Nephron (organoid): ENCODE measurements at regions not wholly inside any gene's neighbourhood (a gene's known extent, or its start where the extent isn't known, plus 50 kb on each side); places are given as distances from the start of the nearest gene placed in this dataset.
A peak's percentile ranks its signal among the peaks of the same experiment; 100 is the strongest.

ENCODE experiments used
- H3K27ac Mint-ChIP-seq, 3 experiments: 2 replicates each; pipeline ENCODE4 v1.8.0; 2020; ENCODE audit warnings: mixed read lengths in 3 of 3, mild to moderate bottlenecking in 2 of 3, moderate library complexity in 1 of 3
- H3K27me3 Mint-ChIP-seq: 2 replicates; pipeline ENCODE4 v1.8.0; 2021; ENCODE audit warnings: low read depth, mild to moderate bottlenecking, moderate library complexity, mixed read lengths
- H3K36me3 Mint-ChIP-seq: 2 replicates; pipeline ENCODE4 v1.8.0; 2020; ENCODE audit warnings: low read depth, mixed read lengths
- H3K4me1 Mint-ChIP-seq: 2 replicates; pipeline ENCODE4 v1.8.0; 2020; ENCODE audit warnings: mixed read lengths
- H3K4me3 Mint-ChIP-seq, 3 experiments: 2 replicates each; pipeline ENCODE4 v1.8.0; 2020; ENCODE audit warnings: mild to moderate bottlenecking in 3 of 3, mixed read lengths in 3 of 3, moderate library complexity in 2 of 3
- H3K9me3 Mint-ChIP-seq: 2 replicates; pipeline ENCODE4 v1.8.0; 2020; ENCODE audit warnings: mixed read lengths
- CTCF ChIP-seq, 3 experiments: fragments of 200-600 bp; sonication (generic); IDR thresholded peaks; one replicate each; pipeline ENCODE4 v1.5.0; 2021; ENCODE audit warnings: antibody characterized with exemption in 3 of 3; ENCODE audit not compliant: unreplicated experiment in 3 of 3

GRCh38 chr1:38787041-38787440 is 72.5 kb downstream of the RRAGC start:
- peaks cover 51% of the 10 kb centered on the region for H3K27me3 Mint-ChIP-seq
- no peak for TF ChIP-seq CTCF (IDR thresholded peaks at IDR 0.05; ENCODE audit: unreplicated experiment in 3 of 3)

GRCh38 chr1:38786040-38786436 is 73.5 kb downstream of the RRAGC start:
- no peaks in the 10 kb centered on the region for H3K36me3 Mint-ChIP-seq
- no peak overlapping the region for H3K4me3 Mint-ChIP-seq
- H3K27ac Mint-ChIP-seq, result peak overlapping the region in 2 of 3 experiments; percentile 23 to 83
- peaks cover 50% of the 10 kb centered on the region for H3K4me1 Mint-ChIP-seq
- TF ChIP-seq CTCF (IDR thresholded peaks at IDR 0.05; ENCODE audit: unreplicated experiment in 3 of 3), result no peak
- H3K9me3 Mint-ChIP-seq, result no peaks in the 10 kb centered on the region
- peaks cover 59% of the 10 kb centered on the region for H3K27me3 Mint-ChIP-seq

More at GRCh38 chr1:38787041-38787440, 72.5 kb downstream of the RRAGC start:
- no peak overlapping the region for H3K4me3 Mint-ChIP-seq
- no peaks in the 10 kb centered on the region for H3K36me3 Mint-ChIP-seq
- H3K27ac Mint-ChIP-seq, result no peak overlapping the region
- no peaks in the 10 kb centered on the region for H3K9me3 Mint-ChIP-seq
- peaks cover 50% of the 10 kb centered on the region for H3K4me1 Mint-ChIP-seq

GRCh38 chr1:38785285-38786039 is 74.1 kb downstream of the RRAGC start:
- TF ChIP-seq CTCF (IDR thresholded peaks at IDR 0.05; ENCODE audit: unreplicated experiment in 3 of 3), result no peak
- peak overlapping the region in 2 of 3 experiments; percentile 64 to 83 for H3K27ac Mint-ChIP-seq
- H3K9me3 Mint-ChIP-seq, result no peaks in the 10 kb centered on the region
- H3K4me1 Mint-ChIP-seq, result peaks cover 50% of the 10 kb centered on the region
- H3K27me3 Mint-ChIP-seq, result peaks cover 63% of the 10 kb centered on the region
- H3K36me3 Mint-ChIP-seq, result no peaks in the 10 kb centered on the region
- H3K4me3 Mint-ChIP-seq, result no peak overlapping the region

- Mint-ChIP-seq H3K27me3 (peaks cover 57% of the 10 kb centered on the region), H3K4me3 (no peak overlapping the region), H3K4me1 (peaks cover 44% of the 10 kb centered on the region), H3K36me3 (no peaks in the 10 kb centered on the region), H3K9me3 (no peaks in the 10 kb centered on the region), H3K27ac (no peak overlapping the region)
- no peak for TF ChIP-seq CTCF (IDR thresholded peaks at IDR 0.05; ENCODE audit: unreplicated experiment in 3 of 3)
Observed at GRCh38 chr1:38784452-38785284, 74.9 kb downstream of the RRAGC start.

- H3K27me3 Mint-ChIP-seq, result peaks cover 62% of the 10 kb centered on the region
- peak overlapping the region in 1 of 3 experiments; percentile 41 for H3K4me3 Mint-ChIP-seq
- no peak overlapping the region for H3K27ac Mint-ChIP-seq
- peaks cover 35% of the 10 kb centered on the region for H3K4me1 Mint-ChIP-seq
- H3K9me3 Mint-ChIP-seq, result no peaks in the 10 kb centered on the region
- H3K36me3 Mint-ChIP-seq, result no peaks in the 10 kb centered on the region
- TF ChIP-seq CTCF (IDR thresholded peaks at IDR 0.05; ENCODE audit: unreplicated experiment in 3 of 3), result no peak
Observed at GRCh38 chr1:38783640-38784229, 75.8 kb downstream of the RRAGC start.
